Mesenchymal stem cell (in vitro differentiated cells and primary cell): ENCODE measurements at regions not wholly inside any gene's neighbourhood (a gene's known extent, or its start where the extent isn't known, plus 50 kb on each side); places are given as distances from the start of the nearest gene placed in this dataset.

Experiments
- DNase-seq: peaks from one replicate; pipeline ENCODE4 v3.0.0-alpha.2; 2013
- H2AFZ ChIP-seq: one replicate; pipeline ENCODE4 v1.6.1; 2013; ENCODE audit warnings: low read depth, mild to moderate bottlenecking, control low read depth, inconsistent platforms, low read length, moderate library complexity
- H2AK5ac ChIP-seq: 2 replicates; pipeline ENCODE4 v1.6.1; 2013; ENCODE audit warnings: low read length, moderate library complexity, mild to moderate bottlenecking, inconsistent platforms; ENCODE audit not compliant: severe bottlenecking
- H2BK120ac ChIP-seq: one replicate; pipeline ENCODE4 v1.6.1; 2013; ENCODE audit warnings: low read depth, mild to moderate bottlenecking, inconsistent platforms, low read length, moderate library complexity
- H2BK12ac ChIP-seq, 2 experiments: one replicate each; pipeline ENCODE4 v1.6.1; 2013; ENCODE audit warnings: inconsistent platforms in 2 of 2, low read length in 2 of 2, mild to moderate bottlenecking in 2 of 2, moderate library complexity in 2 of 2, control low read depth in 1 of 2
- H2BK15ac ChIP-seq: one replicate; pipeline ENCODE4 v1.6.1; 2013; ENCODE audit warnings: mild to moderate bottlenecking, low read depth, inconsistent platforms; ENCODE audit not compliant: poor library complexity, severe bottlenecking
- H2BK5ac ChIP-seq: 2 replicates; pipeline ENCODE4 v1.6.1; 2013; ENCODE audit warnings: low read depth, mild to moderate bottlenecking, low read length, control low read depth, inconsistent platforms; ENCODE audit not compliant: poor library complexity, severe bottlenecking
- H3K14ac ChIP-seq, 2 experiments: one replicate each; pipeline ENCODE4 v1.6.1; 2013; ENCODE audit warnings: inconsistent platforms in 2 of 2, low read length in 2 of 2, control low read depth in 1 of 2, mild to moderate bottlenecking in 1 of 2, moderate library complexity in 1 of 2
- H3K18ac ChIP-seq, 2 experiments: one replicate each; pipeline ENCODE4 v1.6.1; 2013; ENCODE audit warnings: inconsistent platforms in 2 of 2, low read length in 2 of 2, control low read depth in 1 of 2, low read depth in 1 of 2, mild to moderate bottlenecking in 1 of 2
- H3K23ac ChIP-seq, 2 experiments: one replicate each; pipeline ENCODE4 v1.6.1; 2013; ENCODE audit warnings: inconsistent platforms in 2 of 2, low read length in 2 of 2, mild to moderate bottlenecking in 2 of 2, moderate library complexity in 2 of 2, control low read depth in 1 of 2
- H3K27ac ChIP-seq: 2 replicates; pipeline ENCODE4 v1.5.1; 2013; ENCODE audit warnings: mild to moderate bottlenecking, moderate library complexity, low read length, control low read depth, inconsistent platforms; ENCODE audit not compliant: poor library complexity, severe bottlenecking
- H3K27me3 ChIP-seq, 2 experiments: 2 replicates each; pipeline versions ENCODE4 v1.6.1 to v1.7.0; 2013; ENCODE audit warnings: low read length in 2 of 2, mild to moderate bottlenecking in 2 of 2, moderate library complexity in 2 of 2, control low read depth in 1 of 2, inconsistent platforms in 1 of 2; ENCODE audit not compliant: control insufficient read depth in 1 of 2, insufficient read depth in 1 of 2
- H3K36me3 ChIP-seq, 2 experiments: 2 replicates each; pipeline versions ENCODE4 v1.6.1 to v1.7.0; 2013; ENCODE audit warnings: low read length in 2 of 2, control low read depth in 1 of 2, inconsistent platforms in 1 of 2, low read depth in 1 of 2, mild to moderate bottlenecking in 1 of 2; ENCODE audit not compliant: insufficient read depth in 2 of 2, control insufficient read depth in 1 of 2
- H3K4ac ChIP-seq, 2 experiments: one replicate each; pipeline ENCODE4 v1.6.1; 2013; ENCODE audit warnings: inconsistent platforms in 2 of 2, low read length in 2 of 2, mild to moderate bottlenecking in 2 of 2, moderate library complexity in 2 of 2, control low read depth in 1 of 2, low read depth in 1 of 2
- H3K4me1 ChIP-seq: 2 replicates; pipeline ENCODE4 v1.6.1; 2013; ENCODE audit warnings: low read depth, low read length, control low read depth; ENCODE audit not compliant: control insufficient read depth, insufficient read depth
- H3K4me2 ChIP-seq: 2 replicates; pipeline ENCODE4 v1.6.1; 2013; ENCODE audit warnings: low read length, mild to moderate bottlenecking, inconsistent platforms; ENCODE audit not compliant: poor library complexity, severe bottlenecking
- H3K4me3 ChIP-seq, 2 experiments: 2 replicates each; pipeline versions ENCODE4 v1.5.1 to v1.7.0; 2013; ENCODE audit warnings: low read length in 2 of 2, mild to moderate bottlenecking in 2 of 2, control low read depth in 1 of 2, low read depth in 1 of 2; ENCODE audit not compliant: insufficient read depth in 1 of 2
- H3K79me1 ChIP-seq: replicated peaks from 2 replicates; pipeline ENCODE4 v1.6.1; 2013; ENCODE audit warnings: mild to moderate bottlenecking, control low read depth, low read length, inconsistent platforms; ENCODE audit not compliant: poor library complexity, severe bottlenecking
- H3K9ac ChIP-seq: 2 replicates; pipeline ENCODE4 v1.7.0; 2013; ENCODE audit warnings: mild to moderate bottlenecking, low read length, moderate library complexity
- H3K9me3 ChIP-seq: 2 replicates; pipeline ENCODE4 v1.7.0; 2013; ENCODE audit warnings: mild to moderate bottlenecking, low read length; ENCODE audit not compliant: control insufficient read depth
- H4K8ac ChIP-seq: one replicate; pipeline ENCODE4 v1.6.1; 2013; ENCODE audit warnings: inconsistent platforms, mild to moderate bottlenecking, low read length, moderate library complexity
- H4K91ac ChIP-seq: one replicate; pipeline ENCODE4 v1.6.1; 2013; ENCODE audit warnings: mild to moderate bottlenecking, low read length, inconsistent platforms
- WGBS: methylation state at CpG from one replicate; pipeline ENCODE4 v1.1.7; 2013; ENCODE audit warnings: mixed read lengths; 5-methylcytosine and 5-hydroxymethylcytosine counted together

DNA sequence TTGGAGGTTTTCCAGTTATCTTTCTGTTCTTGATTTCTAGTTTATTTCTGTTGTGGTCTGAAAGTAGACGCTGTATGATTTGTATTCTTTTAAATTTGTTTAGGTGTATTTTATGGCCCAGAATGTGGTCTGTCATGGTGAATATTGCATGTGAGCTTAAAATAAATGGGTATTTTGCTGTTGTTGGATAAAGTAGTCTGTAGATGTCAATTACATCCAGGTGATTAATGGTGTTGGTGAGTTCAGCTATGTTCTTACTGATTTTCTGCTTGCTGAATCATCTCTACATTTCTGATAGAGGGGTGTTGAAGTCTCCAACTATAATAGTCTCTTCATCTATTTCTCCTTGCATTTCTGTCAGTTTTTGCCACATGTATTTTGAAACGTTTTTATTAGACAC is 383.3 kb upstream of the SGO1 start:
- H3K9ac ChIP-seq: no peak overlapping the region
- no peak overlapping the region for H3K4me3 ChIP-seq
- no peak overlapping the region for H3K4ac ChIP-seq
- H3K14ac ChIP-seq: no peak overlapping the region
- no peak overlapping the region for H3K4me2 ChIP-seq
- no peaks in the 10 kb centered on the region for H3K27me3 ChIP-seq
- H2BK15ac ChIP-seq: no peak overlapping the region
- H3K23ac ChIP-seq: no peak overlapping the region
- WGBS: 0% methylated on average over 1 of the region's 2 CpGs
- H3K9me3 ChIP-seq: no peaks in the 10 kb centered on the region
- no peak overlapping the region for H3K27ac ChIP-seq
- H2BK120ac ChIP-seq: no peak overlapping the region
- no peaks in the 10 kb centered on the region for H3K4me1 ChIP-seq
- H3K79me1 ChIP-seq: no peaks in the 10 kb centered on the region
- no peak overlapping the region for H2AK5ac ChIP-seq
- no peak overlapping the region for H2BK12ac ChIP-seq
- H2AFZ ChIP-seq: no peak overlapping the region
- no peak for DNase-seq
- H3K36me3 ChIP-seq: no peaks in the 10 kb centered on the region
- no peak overlapping the region for H4K91ac ChIP-seq
- H3K18ac ChIP-seq: no peak overlapping the region
- no peak overlapping the region for H4K8ac ChIP-seq
- no peak overlapping the region for H2BK5ac ChIP-seq

DNA sequence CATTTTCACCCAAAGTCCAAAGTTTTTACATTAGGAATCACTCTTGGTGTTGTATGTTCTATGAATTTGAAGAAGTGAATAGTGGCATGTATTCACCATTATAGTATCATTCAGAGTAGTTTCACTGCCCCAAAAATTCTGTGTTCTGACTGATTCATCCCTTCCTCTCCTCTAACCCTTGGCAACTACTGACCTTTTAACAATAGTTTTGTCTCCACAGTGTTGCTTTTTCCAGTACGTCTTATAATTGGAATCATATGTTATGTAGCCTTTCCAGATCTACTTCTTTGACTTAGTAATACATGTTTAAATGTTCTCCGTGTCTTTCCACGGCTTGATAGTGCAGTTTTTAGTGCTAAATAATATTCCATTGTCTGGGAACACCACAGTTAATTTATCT is 379.0 kb upstream of the SGO1 start:
- Histone ChIP-seq H3K27ac (no peak overlapping the region), H4K91ac (no peak overlapping the region), H3K4ac (no peak overlapping the region), H3K14ac (no peak overlapping the region), H3K4me1 (no peaks in the 10 kb centered on the region), H3K36me3 (no peaks in the 10 kb centered on the region), H3K79me1 (no peaks in the 10 kb centered on the region), H3K18ac (no peak overlapping the region), H2BK12ac (no peak overlapping the region), H3K27me3 (no peaks in the 10 kb centered on the region), H3K4me3 (no peak overlapping the region), H2BK120ac (no peak overlapping the region), H3K9ac (no peak overlapping the region), H4K8ac (no peak overlapping the region), H2BK15ac (no peak overlapping the region), H3K4me2 (no peak overlapping the region), H3K9me3 (no peaks in the 10 kb centered on the region), H2BK5ac (no peak overlapping the region), H2AFZ (no peak overlapping the region), H2AK5ac (no peak overlapping the region), H3K23ac (no peak overlapping the region)
- DNase-seq: no peak
- WGBS: no CpG with 5 or more reads among the region's 3 CpGs

DNA sequence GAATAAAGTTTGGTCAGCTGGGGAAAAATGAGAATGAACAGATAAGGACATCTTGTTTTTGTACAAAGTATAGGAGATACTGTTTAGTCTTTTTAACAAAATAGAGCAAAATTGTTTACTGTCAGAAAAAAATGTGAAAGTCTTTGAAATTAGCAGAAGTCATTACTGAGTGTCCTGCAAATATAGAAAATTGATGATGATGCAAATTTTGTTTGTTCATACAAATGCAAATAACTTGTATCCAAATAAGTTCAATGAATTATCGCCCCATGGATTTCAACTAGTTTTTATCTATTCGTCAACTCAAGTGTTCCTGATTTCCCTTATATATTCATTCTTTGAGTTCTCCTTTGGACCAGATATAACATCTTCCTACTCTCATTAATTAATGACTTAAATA is 378.0 kb upstream of the SGO1 start:
- no peaks in the 10 kb centered on the region for H3K79me1 ChIP-seq
- H3K9ac ChIP-seq: no peak overlapping the region
- H3K18ac ChIP-seq: no peak overlapping the region
- no peak overlapping the region for H3K4me3 ChIP-seq
- H2AK5ac ChIP-seq: no peak overlapping the region
- H2BK15ac ChIP-seq: no peak overlapping the region
- no peak overlapping the region for H3K27ac ChIP-seq
- DNase-seq: no peak
- H3K4me1 ChIP-seq: no peaks in the 10 kb centered on the region
- H3K36me3 ChIP-seq: no peaks in the 10 kb centered on the region
- no peaks in the 10 kb centered on the region for H3K9me3 ChIP-seq
- H4K8ac ChIP-seq: no peak overlapping the region
- H4K91ac ChIP-seq: no peak overlapping the region
- H2AFZ ChIP-seq: no peak overlapping the region
- H3K23ac ChIP-seq: no peak overlapping the region
- H2BK5ac ChIP-seq: no peak overlapping the region
- H3K14ac ChIP-seq: no peak overlapping the region
- H3K27me3 ChIP-seq: no peaks in the 10 kb centered on the region
- no peak overlapping the region for H3K4me2 ChIP-seq
- no peak overlapping the region for H2BK120ac ChIP-seq
- H3K4ac ChIP-seq: no peak overlapping the region
- 91% methylated on average over 2 of the region's 2 CpGs for WGBS
- H2BK12ac ChIP-seq: no peak overlapping the region

DNA sequence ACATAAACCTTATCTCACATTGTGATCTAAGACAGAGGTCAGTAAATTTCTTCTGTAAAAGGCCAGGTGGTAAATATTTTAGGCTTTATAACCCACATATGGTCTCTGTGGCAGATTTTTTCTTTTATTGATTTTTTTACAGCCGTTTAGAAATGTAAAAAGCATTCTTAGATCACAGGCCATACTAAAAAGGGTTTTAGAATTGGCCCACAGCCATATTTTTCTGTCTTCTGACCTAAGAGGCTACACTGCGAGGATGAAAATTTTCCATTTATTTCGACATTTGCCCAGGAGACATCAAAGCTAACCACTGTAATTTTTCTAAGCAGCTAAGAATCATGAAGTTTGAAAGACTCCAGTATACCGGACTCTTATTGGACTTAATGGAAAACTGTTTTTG is 377.2 kb upstream of the SGO1 start:
- H2BK12ac ChIP-seq: no peak overlapping the region
- H3K79me1 ChIP-seq: no peaks in the 10 kb centered on the region
- no peak overlapping the region for H3K18ac ChIP-seq
- no peaks in the 10 kb centered on the region for H3K9me3 ChIP-seq
- H3K36me3 ChIP-seq: no peaks in the 10 kb centered on the region
- no peak overlapping the region for H2BK15ac ChIP-seq
- H3K4me1 ChIP-seq: no peaks in the 10 kb centered on the region
- H2BK5ac ChIP-seq: no peak overlapping the region
- H4K91ac ChIP-seq: no peak overlapping the region
- H3K4ac ChIP-seq: no peak overlapping the region
- no peak for DNase-seq
- H3K23ac ChIP-seq: no peak overlapping the region
- H3K27ac ChIP-seq: no peak overlapping the region
- no peak overlapping the region for H3K14ac ChIP-seq
- H3K27me3 ChIP-seq: no peaks in the 10 kb centered on the region
- H2BK120ac ChIP-seq: no peak overlapping the region
- no peak overlapping the region for H3K4me2 ChIP-seq
- no peak overlapping the region for H2AK5ac ChIP-seq
- no peak overlapping the region for H3K9ac ChIP-seq
- no peak overlapping the region for H2AFZ ChIP-seq
- 65% methylated on average over 4 of the region's 4 CpGs for WGBS
- no peak overlapping the region for H3K4me3 ChIP-seq
- H4K8ac ChIP-seq: no peak overlapping the region
